ENCODE measurements at regions not wholly inside any gene's neighbourhood (a gene's known extent, or its start where the extent isn't known, plus 50 kb on each side); places are given as distances from the start of the nearest gene placed in this dataset.
"Not testable (repeated sequence)": the region's sequence is repeated elsewhere in the genome, so short reads cannot be mapped to it uniquely, and the experiment has no call there.

DNA sequence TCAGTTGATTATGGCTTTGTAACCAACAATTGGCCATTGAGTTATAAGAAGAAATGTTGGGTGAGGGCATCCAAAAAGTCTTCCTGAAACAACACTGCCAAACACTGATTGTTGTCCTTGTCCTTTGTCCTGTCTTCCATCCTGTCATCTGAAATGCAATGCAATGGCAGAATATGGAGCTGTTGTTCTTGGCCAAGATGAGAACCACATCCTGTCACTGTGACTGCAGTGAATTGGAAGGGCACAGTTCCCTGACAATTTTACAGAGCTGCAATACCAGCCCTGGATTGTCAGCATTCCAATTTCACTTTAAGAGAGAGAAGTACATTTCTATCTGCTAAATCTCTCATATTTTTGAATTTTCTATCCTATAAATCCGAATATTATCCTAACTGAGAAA, 613.3 kb downstream of the FLRT2 start:
- WGBS, 2 donors: 27 to 54% methylated on average over 1 of the region's 1 CpG
- TF ChIP-seq CTCF (IDR thresholded peaks at IDR 0.05): no peak
- no peak for DNase-seq
- Histone ChIP-seq H3K36me3 (no peaks in the 10 kb centered on the region), H3K27me3 (no peaks in the 10 kb centered on the region), H3K9me3 (no peaks in the 10 kb centered on the region), H3K4me3 (no peak overlapping the region), H3K4me1 (no peaks in the 10 kb centered on the region), H3K27ac (no peak overlapping the region)
- intact Hi-C loops (cut with DNase I): no loop called here

DNA sequence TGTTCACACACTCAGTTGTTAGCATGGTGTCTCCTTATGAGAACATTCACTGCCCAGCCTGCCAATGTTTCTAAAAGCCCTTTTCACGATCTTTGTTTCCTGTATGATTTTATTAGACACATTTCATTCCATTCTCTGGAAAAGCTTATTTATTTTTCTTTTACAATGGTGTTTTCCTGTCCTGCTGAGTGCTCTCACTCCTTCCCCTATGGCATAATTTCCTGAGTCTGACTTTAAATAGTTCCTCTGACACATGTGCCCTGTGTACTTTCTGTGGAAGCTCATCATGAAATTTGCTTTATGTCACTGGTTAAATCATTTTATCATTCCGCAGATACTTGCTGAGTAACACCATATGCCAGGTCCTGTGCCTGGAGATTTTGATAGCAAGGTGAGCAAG, 612.0 kb downstream of the FLRT2 start:
- H3K36me3 ChIP-seq: no peaks in the 10 kb centered on the region
- no peaks in the 10 kb centered on the region for H3K4me1 ChIP-seq
- WGBS, 2 donors: 65 to 74% methylated on average over 2 of the region's 2 CpGs
- no peaks in the 10 kb centered on the region for H3K27me3 ChIP-seq
- H3K9me3 ChIP-seq: no peaks in the 10 kb centered on the region
- no peak overlapping the region for H3K27ac ChIP-seq
- intact Hi-C loops (cut with DNase I): no loop called here
- DNase-seq: no peak
- no peak for TF ChIP-seq POLR2A (IDR thresholded peaks at IDR 0.05)
- no peak for TF ChIP-seq CTCF (IDR thresholded peaks at IDR 0.05)
- H3K4me3 ChIP-seq: no peak overlapping the region

- Histone ChIP-seq H3K9me3 (no peaks in the 10 kb centered on the region), H3K27ac (no peak overlapping the region), H3K4me3 (no peak overlapping the region), H3K27me3 (no peaks in the 10 kb centered on the region), H3K4me1 (no peaks in the 10 kb centered on the region), H3K36me3 (no peaks in the 10 kb centered on the region)
- WGBS, 2 donors: 39 to 54% methylated on average over 1 of the region's 1 CpG
- TF ChIP-seq CTCF (IDR thresholded peaks at IDR 0.05): no peak
- TF ChIP-seq POLR2A (IDR thresholded peaks at IDR 0.05): no peak
- DNase-seq: no peak
- intact Hi-C loops (cut with DNase I): no loop called here
Measured at GRCh38 chr14:86129426-86129825, 599.5 kb downstream of the FLRT2 start.

DNA sequence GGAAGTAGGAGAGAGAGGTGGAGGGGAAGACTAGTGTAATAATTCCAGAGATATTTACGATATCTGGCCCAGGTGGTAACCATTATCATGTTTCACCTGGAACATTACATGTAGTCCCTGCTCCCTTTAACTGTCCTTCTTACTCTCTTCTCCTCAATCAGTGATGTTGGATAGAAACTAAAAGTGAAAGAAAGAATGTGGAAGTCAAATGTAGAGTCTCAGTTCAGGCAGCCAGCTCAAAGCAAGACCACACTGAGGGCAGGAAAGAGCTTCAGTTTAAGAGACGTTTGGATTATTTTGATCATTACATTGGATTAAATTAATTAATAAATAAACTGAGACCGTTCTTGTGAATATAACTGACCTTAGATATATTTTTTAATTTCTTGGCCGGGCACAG, 594.4 kb downstream of the FLRT2 start:
- intact Hi-C loops (cut with DNase I): no loop called here
- 71 to 76% methylated on average over 4 of the region's 4 CpGs for WGBS, 2 donors
- Histone ChIP-seq H3K27ac (no peak overlapping the region), H3K4me3 (no peak overlapping the region), H3K27me3 (no peaks in the 10 kb centered on the region), H3K36me3 (no peaks in the 10 kb centered on the region), H3K4me1 (no peaks in the 10 kb centered on the region), H3K9me3 (no peaks in the 10 kb centered on the region)
- TF ChIP-seq CTCF (IDR thresholded peaks at IDR 0.05): no peak
- no peak for TF ChIP-seq POLR2A (IDR thresholded peaks at IDR 0.05)
- no peak for DNase-seq

- DNase-seq: no peak
- H3K9me3 ChIP-seq: no peaks in the 10 kb centered on the region
- WGBS, 2 donors: 29 to 50% methylated on average over 1 of the region's 1 CpG
- intact Hi-C loops (cut with DNase I): no loop called here
- no peaks in the 10 kb centered on the region for H3K36me3 ChIP-seq
- no peak overlapping the region for H3K27ac ChIP-seq
- no peaks in the 10 kb centered on the region for H3K27me3 ChIP-seq
- H3K4me1 ChIP-seq: no peaks in the 10 kb centered on the region
- H3K4me3 ChIP-seq: no peak overlapping the region
- TF ChIP-seq POLR2A (IDR thresholded peaks at IDR 0.05): no peak
- TF ChIP-seq CTCF (IDR thresholded peaks at IDR 0.05): no peak
Measured at GRCh38 chr14:86115972-86116371, 586.0 kb downstream of the FLRT2 start.

GRCh38 chr14:86110871-86111270, 580.9 kb downstream of the FLRT2 start:
- H3K27me3 ChIP-seq; H3K4me1 ChIP-seq; intact Hi-C loops (cut with DNase I); H3K9me3 ChIP-seq; DNase-seq; H3K4me3 ChIP-seq; H3K27ac ChIP-seq; H3K36me3 ChIP-seq: not testable (repeated sequence)
- WGBS, 2 donors: 81 to 100% methylated on average over 4 to 13 of the region's 13 CpGs

Data from esophagus squamous epithelium (tissue), 5 donors.